WTC11 (cell line): ENCODE measurements at regions not wholly inside any gene's neighbourhood (a gene's known extent, or its start where the extent isn't known, plus 50 kb on each side); places are given as distances from the start of the nearest gene placed in this dataset.

Experiments used
- ATAC-seq: fragments of 200-7000 bp; cut with Tn5 transposase; 2 replicates; pipeline ENCODE4 v1.10.0; 2021; ENCODE audit warnings: mild to moderate bottlenecking, moderate library complexity
- CTCF ChIA-PET: fragments of 300-600 bp; sonication (Branson Sonifier 250); formaldehyde crosslinking; loops from one replicate; lab custom pipeline; 2021; ENCODE audit warnings: antibody characterized with exemption; lab: Charles Lee
- POLR2A ChIA-PET: fragments of 350-600 bp; sonication (Branson Sonifier 250); formaldehyde crosslinking; loops from one replicate; lab custom pipeline; 2021; ENCODE audit warnings: antibody characterized with exemption; lab: Charles Lee
- DNase-seq: peaks from one replicate; pipeline ENCODE4 v3.0.0; 2021; ENCODE audit warnings: low spot score
- H3K27ac Mint-ChIP-seq: 2 replicates; pipeline ENCODE4 v1.8.0; 2021; ENCODE audit warnings: mixed read lengths
- H3K27me3 Mint-ChIP-seq: 2 replicates; pipeline ENCODE4 v1.8.0; 2021; ENCODE audit warnings: low read depth, mild to moderate bottlenecking, moderate library complexity, mixed read lengths
- H3K36me3 Mint-ChIP-seq: 2 replicates; pipeline ENCODE4 v1.8.0; 2021; ENCODE audit warnings: mixed read lengths
- H3K4me1 Mint-ChIP-seq: 2 replicates; pipeline ENCODE4 v1.8.0; 2022; ENCODE audit warnings: mixed read lengths
- H3K4me3 Mint-ChIP-seq: 2 replicates; pipeline ENCODE4 v1.8.0; 2021; ENCODE audit warnings: mild to moderate bottlenecking, moderate library complexity, mixed read lengths
- H3K9me3 Mint-ChIP-seq: 2 replicates; pipeline ENCODE4 v1.8.0; 2021; ENCODE audit warnings: mixed read lengths
- ESRRA ChIP-seq: sonication (generic); formaldehyde crosslinking; IDR thresholded peaks from 2 replicates; pipeline ENCODE4 v1.8.1; 2022; ENCODE audit warnings: mild to moderate bottlenecking, missing genetic modification reagents, borderline replicate concordance
- FOXP1 ChIP-seq: sonication (generic); formaldehyde crosslinking; IDR thresholded peaks from 2 replicates; pipeline ENCODE4 v1.8.0; 2022; ENCODE audit warnings: missing genetic modification reagents, mild to moderate bottlenecking, moderate library complexity, borderline replicate concordance
- NR1H2 ChIP-seq: sonication (generic); formaldehyde crosslinking; IDR thresholded peaks from 2 replicates; pipeline ENCODE4 v1.9.0; 2021; ENCODE audit warnings: mild to moderate bottlenecking, moderate library complexity, missing genetic modification reagents
- OVOL2 ChIP-seq: fragments of 250-450 bp; sonication (Bioruptor Pico); IDR thresholded peaks from 2 replicates; pipeline ENCODE4 v1.9.0; 2021; ENCODE audit warnings: mild to moderate bottlenecking, borderline replicate concordance
- ZNF121 ChIP-seq: sonication (generic); formaldehyde crosslinking; IDR thresholded peaks from 2 replicates; pipeline ENCODE4 v1.8.0; 2023; ENCODE audit warnings: missing genetic modification reagents
- TF ChIP-seq, protein P1 (sequence below): sonication (generic); formaldehyde crosslinking; IDR thresholded peaks from 2 replicates; pipeline ENCODE4 v1.8.0; 2023; ENCODE audit warnings: missing genetic modification reagents, mild to moderate bottlenecking, borderline replicate concordance
- TF ChIP-seq, protein P2 (sequence below): sonication (generic); formaldehyde crosslinking; IDR thresholded peaks from 2 replicates; pipeline ENCODE4 v1.8.0; 2022; ENCODE audit warnings: missing genetic modification reagents
- TF ChIP-seq, protein P3 (sequence below): fragments of 250-450 bp; sonication (Bioruptor Pico); IDR thresholded peaks from 2 replicates; pipeline ENCODE4 v1.9.0; 2021; ENCODE audit warnings: moderate library complexity, mild to moderate bottlenecking, inconsistent platforms, borderline replicate concordance
- TF ChIP-seq, protein P4 (sequence below): fragments of 250-450 bp; sonication (Bioruptor Pico); conservative IDR thresholded peaks from 2 replicates; pipeline ENCODE4 v1.9.0; 2021; ENCODE audit warnings: mild to moderate bottlenecking
- TF ChIP-seq, protein P5 (sequence below): sonication (generic); formaldehyde crosslinking; IDR thresholded peaks from 2 replicates; pipeline ENCODE4 v1.8.1; 2023; ENCODE audit warnings: mild to moderate bottlenecking, missing genetic modification reagents, borderline replicate concordance
- TF ChIP-seq, protein P6 (sequence below): sonication (generic); formaldehyde crosslinking; IDR thresholded peaks from 2 replicates; pipeline ENCODE4 v1.8.0; 2023; ENCODE audit warnings: mild to moderate bottlenecking, missing genetic modification reagents
- TF ChIP-seq, protein P7 (sequence below): fragments of 250-450 bp; sonication (Bioruptor Pico); IDR thresholded peaks from 2 replicates; pipeline ENCODE4 v1.8.0; 2021; ENCODE audit warnings: mild to moderate bottlenecking
- TF ChIP-seq, protein P8 (sequence below): fragments of 200-600 bp; IDR thresholded peaks from 2 replicates; pipeline ENCODE4 v1.8.0; 2022; ENCODE audit warnings: antibody characterized with exemption
- TF ChIP-seq, protein P9 (sequence below): sonication (generic); formaldehyde crosslinking; IDR thresholded peaks from 2 replicates; pipeline ENCODE4 v1.8.0; 2022; ENCODE audit warnings: mild to moderate bottlenecking, missing genetic modification reagents

DNA sequence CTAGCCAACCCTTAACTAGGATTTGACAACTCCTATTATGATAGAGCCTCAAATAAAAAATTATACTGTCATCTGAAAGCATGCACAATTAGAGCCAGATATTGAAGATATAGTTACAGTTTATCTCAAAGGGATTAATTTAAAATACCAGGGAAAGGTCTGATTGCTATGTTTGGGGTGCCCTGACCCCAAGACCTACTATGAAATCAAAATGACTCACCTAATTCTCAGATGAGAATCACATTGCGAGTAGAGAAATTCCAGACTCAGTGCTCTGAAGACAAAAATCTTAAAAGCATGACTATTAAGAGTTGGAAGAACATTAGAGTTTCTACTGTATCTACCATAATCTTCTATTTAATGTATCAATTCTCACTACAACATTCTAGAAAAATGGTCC lies 297.1 kb downstream of the AHR start:
- Mint-ChIP-seq H3K4me1 (peaks cover 9% of the 10 kb centered on the region), H3K36me3 (no peaks in the 10 kb centered on the region), H3K4me3 (no peak overlapping the region), H3K27me3 (no peaks in the 10 kb centered on the region), H3K27ac (no peak overlapping the region), H3K9me3 (peaks cover 5% of the 10 kb centered on the region; the same call in 1 of the 2 replicates)
- ChIA-PET POLR2A (no interaction called here), CTCF (no interaction called here)
- no peak for ATAC-seq
- DNase-seq, result no peak
- TF ChIP-seq, protein P1, sequence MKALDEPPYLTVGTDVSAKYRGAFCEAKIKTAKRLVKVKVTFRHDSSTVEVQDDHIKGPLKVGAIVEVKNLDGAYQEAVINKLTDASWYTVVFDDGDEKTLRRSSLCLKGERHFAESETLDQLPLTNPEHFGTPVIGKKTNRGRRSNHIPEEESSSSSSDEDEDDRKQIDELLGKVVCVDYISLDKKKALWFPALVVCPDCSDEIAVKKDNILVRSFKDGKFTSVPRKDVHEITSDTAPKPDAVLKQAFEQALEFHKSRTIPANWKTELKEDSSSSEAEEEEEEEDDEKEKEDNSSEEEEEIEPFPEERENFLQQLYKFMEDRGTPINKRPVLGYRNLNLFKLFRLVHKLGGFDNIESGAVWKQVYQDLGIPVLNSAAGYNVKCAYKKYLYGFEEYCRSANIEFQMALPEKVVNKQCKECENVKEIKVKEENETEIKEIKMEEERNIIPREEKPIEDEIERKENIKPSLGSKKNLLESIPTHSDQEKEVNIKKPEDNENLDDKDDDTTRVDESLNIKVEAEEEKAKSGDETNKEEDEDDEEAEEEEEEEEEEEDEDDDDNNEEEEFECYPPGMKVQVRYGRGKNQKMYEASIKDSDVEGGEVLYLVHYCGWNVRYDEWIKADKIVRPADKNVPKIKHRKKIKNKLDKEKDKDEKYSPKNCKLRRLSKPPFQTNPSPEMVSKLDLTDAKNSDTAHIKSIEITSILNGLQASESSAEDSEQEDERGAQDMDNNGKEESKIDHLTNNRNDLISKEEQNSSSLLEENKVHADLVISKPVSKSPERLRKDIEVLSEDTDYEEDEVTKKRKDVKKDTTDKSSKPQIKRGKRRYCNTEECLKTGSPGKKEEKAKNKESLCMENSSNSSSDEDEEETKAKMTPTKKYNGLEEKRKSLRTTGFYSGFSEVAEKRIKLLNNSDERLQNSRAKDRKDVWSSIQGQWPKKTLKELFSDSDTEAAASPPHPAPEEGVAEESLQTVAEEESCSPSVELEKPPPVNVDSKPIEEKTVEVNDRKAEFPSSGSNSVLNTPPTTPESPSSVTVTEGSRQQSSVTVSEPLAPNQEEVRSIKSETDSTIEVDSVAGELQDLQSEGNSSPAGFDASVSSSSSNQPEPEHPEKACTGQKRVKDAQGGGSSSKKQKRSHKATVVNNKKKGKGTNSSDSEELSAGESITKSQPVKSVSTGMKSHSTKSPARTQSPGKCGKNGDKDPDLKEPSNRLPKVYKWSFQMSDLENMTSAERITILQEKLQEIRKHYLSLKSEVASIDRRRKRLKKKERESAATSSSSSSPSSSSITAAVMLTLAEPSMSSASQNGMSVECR (CRISPR knock-in tag), result no peak
- TF ChIP-seq, protein P2, sequence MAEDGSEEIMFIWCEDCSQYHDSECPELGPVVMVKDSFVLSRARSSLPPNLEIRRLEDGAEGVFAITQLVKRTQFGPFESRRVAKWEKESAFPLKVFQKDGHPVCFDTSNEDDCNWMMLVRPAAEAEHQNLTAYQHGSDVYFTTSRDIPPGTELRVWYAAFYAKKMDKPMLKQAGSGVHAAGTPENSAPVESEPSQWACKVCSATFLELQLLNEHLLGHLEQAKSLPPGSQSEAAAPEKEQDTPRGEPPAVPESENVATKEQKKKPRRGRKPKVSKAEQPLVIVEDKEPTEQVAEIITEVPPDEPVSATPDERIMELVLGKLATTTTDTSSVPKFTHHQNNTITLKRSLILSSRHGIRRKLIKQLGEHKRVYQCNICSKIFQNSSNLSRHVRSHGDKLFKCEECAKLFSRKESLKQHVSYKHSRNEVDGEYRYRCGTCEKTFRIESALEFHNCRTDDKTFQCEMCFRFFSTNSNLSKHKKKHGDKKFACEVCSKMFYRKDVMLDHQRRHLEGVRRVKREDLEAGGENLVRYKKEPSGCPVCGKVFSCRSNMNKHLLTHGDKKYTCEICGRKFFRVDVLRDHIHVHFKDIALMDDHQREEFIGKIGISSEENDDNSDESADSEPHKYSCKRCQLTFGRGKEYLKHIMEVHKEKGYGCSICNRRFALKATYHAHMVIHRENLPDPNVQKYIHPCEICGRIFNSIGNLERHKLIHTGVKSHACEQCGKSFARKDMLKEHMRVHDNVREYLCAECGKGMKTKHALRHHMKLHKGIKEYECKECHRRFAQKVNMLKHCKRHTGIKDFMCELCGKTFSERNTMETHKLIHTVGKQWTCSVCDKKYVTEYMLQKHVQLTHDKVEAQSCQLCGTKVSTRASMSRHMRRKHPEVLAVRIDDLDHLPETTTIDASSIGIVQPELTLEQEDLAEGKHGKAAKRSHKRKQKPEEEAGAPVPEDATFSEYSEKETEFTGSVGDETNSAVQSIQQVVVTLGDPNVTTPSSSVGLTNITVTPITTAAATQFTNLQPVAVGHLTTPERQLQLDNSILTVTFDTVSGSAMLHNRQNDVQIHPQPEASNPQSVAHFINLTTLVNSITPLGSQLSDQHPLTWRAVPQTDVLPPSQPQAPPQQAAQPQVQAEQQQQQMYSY (CRISPR knock-in tag), result no peak
- TF ChIP-seq, protein P3, sequence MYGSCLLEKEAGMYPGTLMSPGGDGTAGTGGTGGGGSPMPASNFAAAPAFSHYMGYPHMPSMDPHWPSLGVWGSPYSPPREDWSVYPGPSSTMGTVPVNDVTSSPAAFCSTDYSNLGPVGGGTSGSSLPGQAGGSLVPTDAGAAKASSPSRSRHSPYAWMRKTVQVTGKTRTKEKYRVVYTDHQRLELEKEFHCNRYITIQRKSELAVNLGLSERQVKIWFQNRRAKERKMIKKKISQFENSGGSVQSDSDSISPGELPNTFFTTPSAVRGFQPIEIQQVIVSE (CRISPR knock-in tag), result no peak
- TF ChIP-seq, protein P4, sequence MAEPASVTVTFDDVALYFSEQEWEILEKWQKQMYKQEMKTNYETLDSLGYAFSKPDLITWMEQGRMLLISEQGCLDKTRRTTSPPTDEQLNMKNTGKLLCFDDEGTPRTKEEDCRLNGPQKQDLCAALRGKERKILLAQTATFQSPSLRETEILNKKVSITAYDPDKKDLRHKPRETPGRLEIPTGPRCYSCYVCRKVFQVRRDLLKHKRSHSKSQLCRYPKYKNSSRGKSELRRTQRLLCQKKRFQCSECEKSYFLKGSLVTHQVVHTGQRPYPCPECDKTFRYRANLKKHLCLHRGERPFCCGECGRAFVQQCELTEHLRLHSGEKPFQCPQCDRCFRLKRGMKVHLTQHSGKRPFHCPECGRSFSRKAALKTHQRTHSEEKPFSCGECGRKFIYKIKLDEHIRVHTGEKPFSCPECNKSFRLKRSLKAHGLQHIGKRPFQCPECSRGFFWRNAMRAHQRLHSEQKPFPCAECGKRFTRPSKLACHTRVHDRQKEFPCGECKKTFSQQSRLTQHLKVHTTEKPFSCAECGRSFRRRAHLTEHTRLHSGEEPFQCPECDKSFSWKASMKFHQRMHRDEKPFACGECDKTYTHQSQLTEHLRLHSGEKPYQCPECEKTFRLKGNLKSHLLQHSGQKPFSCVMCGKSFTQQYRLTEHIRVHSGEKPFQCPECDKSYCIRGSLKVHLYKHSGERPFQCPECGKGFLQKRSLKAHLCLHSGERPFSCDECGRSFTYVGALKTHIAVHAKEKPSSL (CRISPR knock-in tag), result no peak
- TF ChIP-seq NR1H2 (CRISPR knock-in tag) (no peak), OVOL2 (CRISPR knock-in tag) (no peak), ZNF121 (CRISPR knock-in tag) (no peak), FOXP1 (CRISPR knock-in tag) (no peak), ESRRA (CRISPR knock-in tag) (no peak)
- TF ChIP-seq, protein P5, sequence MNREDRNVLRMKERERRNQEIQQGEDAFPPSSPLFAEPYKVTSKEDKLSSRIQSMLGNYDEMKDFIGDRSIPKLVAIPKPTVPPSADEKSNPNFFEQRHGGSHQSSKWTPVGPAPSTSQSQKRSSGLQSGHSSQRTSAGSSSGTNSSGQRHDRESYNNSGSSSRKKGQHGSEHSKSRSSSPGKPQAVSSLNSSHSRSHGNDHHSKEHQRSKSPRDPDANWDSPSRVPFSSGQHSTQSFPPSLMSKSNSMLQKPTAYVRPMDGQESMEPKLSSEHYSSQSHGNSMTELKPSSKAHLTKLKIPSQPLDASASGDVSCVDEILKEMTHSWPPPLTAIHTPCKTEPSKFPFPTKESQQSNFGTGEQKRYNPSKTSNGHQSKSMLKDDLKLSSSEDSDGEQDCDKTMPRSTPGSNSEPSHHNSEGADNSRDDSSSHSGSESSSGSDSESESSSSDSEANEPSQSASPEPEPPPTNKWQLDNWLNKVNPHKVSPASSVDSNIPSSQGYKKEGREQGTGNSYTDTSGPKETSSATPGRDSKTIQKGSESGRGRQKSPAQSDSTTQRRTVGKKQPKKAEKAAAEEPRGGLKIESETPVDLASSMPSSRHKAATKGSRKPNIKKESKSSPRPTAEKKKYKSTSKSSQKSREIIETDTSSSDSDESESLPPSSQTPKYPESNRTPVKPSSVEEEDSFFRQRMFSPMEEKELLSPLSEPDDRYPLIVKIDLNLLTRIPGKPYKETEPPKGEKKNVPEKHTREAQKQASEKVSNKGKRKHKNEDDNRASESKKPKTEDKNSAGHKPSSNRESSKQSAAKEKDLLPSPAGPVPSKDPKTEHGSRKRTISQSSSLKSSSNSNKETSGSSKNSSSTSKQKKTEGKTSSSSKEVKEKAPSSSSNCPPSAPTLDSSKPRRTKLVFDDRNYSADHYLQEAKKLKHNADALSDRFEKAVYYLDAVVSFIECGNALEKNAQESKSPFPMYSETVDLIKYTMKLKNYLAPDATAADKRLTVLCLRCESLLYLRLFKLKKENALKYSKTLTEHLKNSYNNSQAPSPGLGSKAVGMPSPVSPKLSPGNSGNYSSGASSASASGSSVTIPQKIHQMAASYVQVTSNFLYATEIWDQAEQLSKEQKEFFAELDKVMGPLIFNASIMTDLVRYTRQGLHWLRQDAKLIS, result no peak
- TF ChIP-seq, protein P6, sequence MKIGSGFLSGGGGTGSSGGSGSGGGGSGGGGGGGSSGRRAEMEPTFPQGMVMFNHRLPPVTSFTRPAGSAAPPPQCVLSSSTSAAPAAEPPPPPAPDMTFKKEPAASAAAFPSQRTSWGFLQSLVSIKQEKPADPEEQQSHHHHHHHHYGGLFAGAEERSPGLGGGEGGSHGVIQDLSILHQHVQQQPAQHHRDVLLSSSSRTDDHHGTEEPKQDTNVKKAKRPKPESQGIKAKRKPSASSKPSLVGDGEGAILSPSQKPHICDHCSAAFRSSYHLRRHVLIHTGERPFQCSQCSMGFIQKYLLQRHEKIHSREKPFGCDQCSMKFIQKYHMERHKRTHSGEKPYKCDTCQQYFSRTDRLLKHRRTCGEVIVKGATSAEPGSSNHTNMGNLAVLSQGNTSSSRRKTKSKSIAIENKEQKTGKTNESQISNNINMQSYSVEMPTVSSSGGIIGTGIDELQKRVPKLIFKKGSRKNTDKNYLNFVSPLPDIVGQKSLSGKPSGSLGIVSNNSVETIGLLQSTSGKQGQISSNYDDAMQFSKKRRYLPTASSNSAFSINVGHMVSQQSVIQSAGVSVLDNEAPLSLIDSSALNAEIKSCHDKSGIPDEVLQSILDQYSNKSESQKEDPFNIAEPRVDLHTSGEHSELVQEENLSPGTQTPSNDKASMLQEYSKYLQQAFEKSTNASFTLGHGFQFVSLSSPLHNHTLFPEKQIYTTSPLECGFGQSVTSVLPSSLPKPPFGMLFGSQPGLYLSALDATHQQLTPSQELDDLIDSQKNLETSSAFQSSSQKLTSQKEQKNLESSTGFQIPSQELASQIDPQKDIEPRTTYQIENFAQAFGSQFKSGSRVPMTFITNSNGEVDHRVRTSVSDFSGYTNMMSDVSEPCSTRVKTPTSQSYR, result no peak
- TF ChIP-seq, protein P7, sequence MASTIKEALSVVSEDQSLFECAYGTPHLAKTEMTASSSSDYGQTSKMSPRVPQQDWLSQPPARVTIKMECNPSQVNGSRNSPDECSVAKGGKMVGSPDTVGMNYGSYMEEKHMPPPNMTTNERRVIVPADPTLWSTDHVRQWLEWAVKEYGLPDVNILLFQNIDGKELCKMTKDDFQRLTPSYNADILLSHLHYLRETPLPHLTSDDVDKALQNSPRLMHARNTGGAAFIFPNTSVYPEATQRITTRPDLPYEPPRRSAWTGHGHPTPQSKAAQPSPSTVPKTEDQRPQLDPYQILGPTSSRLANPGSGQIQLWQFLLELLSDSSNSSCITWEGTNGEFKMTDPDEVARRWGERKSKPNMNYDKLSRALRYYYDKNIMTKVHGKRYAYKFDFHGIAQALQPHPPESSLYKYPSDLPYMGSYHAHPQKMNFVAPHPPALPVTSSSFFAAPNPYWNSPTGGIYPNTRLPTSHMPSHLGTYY (CRISPR knock-in tag), result no peak
- TF ChIP-seq, protein P8, sequence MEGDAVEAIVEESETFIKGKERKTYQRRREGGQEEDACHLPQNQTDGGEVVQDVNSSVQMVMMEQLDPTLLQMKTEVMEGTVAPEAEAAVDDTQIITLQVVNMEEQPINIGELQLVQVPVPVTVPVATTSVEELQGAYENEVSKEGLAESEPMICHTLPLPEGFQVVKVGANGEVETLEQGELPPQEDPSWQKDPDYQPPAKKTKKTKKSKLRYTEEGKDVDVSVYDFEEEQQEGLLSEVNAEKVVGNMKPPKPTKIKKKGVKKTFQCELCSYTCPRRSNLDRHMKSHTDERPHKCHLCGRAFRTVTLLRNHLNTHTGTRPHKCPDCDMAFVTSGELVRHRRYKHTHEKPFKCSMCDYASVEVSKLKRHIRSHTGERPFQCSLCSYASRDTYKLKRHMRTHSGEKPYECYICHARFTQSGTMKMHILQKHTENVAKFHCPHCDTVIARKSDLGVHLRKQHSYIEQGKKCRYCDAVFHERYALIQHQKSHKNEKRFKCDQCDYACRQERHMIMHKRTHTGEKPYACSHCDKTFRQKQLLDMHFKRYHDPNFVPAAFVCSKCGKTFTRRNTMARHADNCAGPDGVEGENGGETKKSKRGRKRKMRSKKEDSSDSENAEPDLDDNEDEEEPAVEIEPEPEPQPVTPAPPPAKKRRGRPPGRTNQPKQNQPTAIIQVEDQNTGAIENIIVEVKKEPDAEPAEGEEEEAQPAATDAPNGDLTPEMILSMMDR, result no peak
- TF ChIP-seq, protein P9, sequence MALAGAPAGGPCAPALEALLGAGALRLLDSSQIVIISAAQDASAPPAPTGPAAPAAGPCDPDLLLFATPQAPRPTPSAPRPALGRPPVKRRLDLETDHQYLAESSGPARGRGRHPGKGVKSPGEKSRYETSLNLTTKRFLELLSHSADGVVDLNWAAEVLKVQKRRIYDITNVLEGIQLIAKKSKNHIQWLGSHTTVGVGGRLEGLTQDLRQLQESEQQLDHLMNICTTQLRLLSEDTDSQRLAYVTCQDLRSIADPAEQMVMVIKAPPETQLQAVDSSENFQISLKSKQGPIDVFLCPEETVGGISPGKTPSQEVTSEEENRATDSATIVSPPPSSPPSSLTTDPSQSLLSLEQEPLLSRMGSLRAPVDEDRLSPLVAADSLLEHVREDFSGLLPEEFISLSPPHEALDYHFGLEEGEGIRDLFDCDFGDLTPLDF (CRISPR knock-in tag), result no peak
